ENCODE measurements at regions not wholly inside any gene's neighbourhood (a gene's known extent, or its start where the extent isn't known, plus 50 kb on each side); places are given as distances from the start of the nearest gene placed in this dataset.

GRCh38 chr2:66839551-66840320, 404.8 kb downstream of the MEIS1 start:
- no peak for DNase-seq (ENCODE audit: extremely low read depth, low read depth)

- DNase-seq (ENCODE audit: extremely low read depth, low read depth): no peak
Observed at GRCh38 chr2:66840321-66841002, 405.5 kb downstream of the MEIS1 start.

- no peak for DNase-seq (ENCODE audit: extremely low read depth, low read depth)
Observed at GRCh38 chr2:66843847-66844246, 408.9 kb downstream of the MEIS1 start.

GRCh38 chr2:66845307-66845706, 410.4 kb downstream of the MEIS1 start:
- DNase-seq (ENCODE audit: extremely low read depth, low read depth): no peak

- DNase-seq (ENCODE audit: extremely low read depth, low read depth): no peak
Observed at GRCh38 chr2:66846887-66847286, 412.0 kb downstream of the MEIS1 start.

GRCh38 chr2:66849153-66849755, 414.3 kb downstream of the MEIS1 start:
- no peak for DNase-seq (ENCODE audit: extremely low read depth, low read depth)

- no peak for DNase-seq (ENCODE audit: extremely low read depth, low read depth)
Observed at GRCh38 chr2:66850376-66850775, 415.5 kb downstream of the MEIS1 start.

- DNase-seq (ENCODE audit: extremely low read depth, low read depth): no peak
Observed at GRCh38 chr2:66851449-66851872, 416.5 kb downstream of the MEIS1 start.

GRCh38 chr2:66852953-66853352, 418.0 kb downstream of the MEIS1 start:
- DNase-seq (ENCODE audit: extremely low read depth, low read depth): no peak

GRCh38 chr2:66853585-66853984, 418.7 kb downstream of the MEIS1 start:
- DNase-seq (ENCODE audit: extremely low read depth, low read depth): no peak

GRCh38 chr2:66854298-66854697, 419.4 kb downstream of the MEIS1 start:
- DNase-seq (ENCODE audit: extremely low read depth, low read depth): no peak

- no peak for DNase-seq (ENCODE audit: extremely low read depth, low read depth)
Observed at GRCh38 chr2:66862885-66863650, 428.1 kb downstream of the MEIS1 start.

- no peak for DNase-seq (ENCODE audit: extremely low read depth, low read depth)
Observed at GRCh38 chr2:66865161-66865560, 430.2 kb downstream of the MEIS1 start.

- DNase-seq (ENCODE audit: extremely low read depth, low read depth): no peak
Observed at GRCh38 chr2:66866331-66867062, 431.6 kb downstream of the MEIS1 start.

- DNase-seq (ENCODE audit: extremely low read depth, low read depth): no peak
Observed at GRCh38 chr2:66867063-66867441, 432.1 kb downstream of the MEIS1 start.

GRCh38 chr2:66869076-66869475, 434.2 kb downstream of the MEIS1 start:
- DNase-seq (ENCODE audit: extremely low read depth, low read depth): no peak

GRCh38 chr2:66872081-66872985, 437.4 kb downstream of the MEIS1 start:
- DNase-seq (ENCODE audit: extremely low read depth, low read depth): no peak

- DNase-seq (ENCODE audit: extremely low read depth, low read depth): no peak
Observed at GRCh38 chr2:66872986-66873754, 438.2 kb downstream of the MEIS1 start.

- DNase-seq (ENCODE audit: extremely low read depth, low read depth): no peak
Observed at GRCh38 chr2:66874411-66874810, 439.5 kb downstream of the MEIS1 start.
